ENCODE measurements at regions not wholly inside any gene's neighbourhood (a gene's known extent, or its start where the extent isn't known, plus 50 kb on each side); places are given as distances from the start of the nearest gene placed in this dataset.

GRCh38 chr10:120984221-120984620, 133.1 kb downstream of the WDR11 start:
- DNase-seq = no peak

GRCh38 chr10:120987359-120987758, 136.2 kb downstream of the WDR11 start:
- no peak for DNase-seq

- no peak for DNase-seq
Observed at GRCh38 chr10:120988751-120989150, 137.6 kb downstream of the WDR11 start.

- no peak for DNase-seq
Observed at GRCh38 chr10:120989279-120989678, 138.1 kb downstream of the WDR11 start.

GRCh38 chr10:120989996-120990598, 138.9 kb downstream of the WDR11 start:
- no peak for DNase-seq

DNA sequence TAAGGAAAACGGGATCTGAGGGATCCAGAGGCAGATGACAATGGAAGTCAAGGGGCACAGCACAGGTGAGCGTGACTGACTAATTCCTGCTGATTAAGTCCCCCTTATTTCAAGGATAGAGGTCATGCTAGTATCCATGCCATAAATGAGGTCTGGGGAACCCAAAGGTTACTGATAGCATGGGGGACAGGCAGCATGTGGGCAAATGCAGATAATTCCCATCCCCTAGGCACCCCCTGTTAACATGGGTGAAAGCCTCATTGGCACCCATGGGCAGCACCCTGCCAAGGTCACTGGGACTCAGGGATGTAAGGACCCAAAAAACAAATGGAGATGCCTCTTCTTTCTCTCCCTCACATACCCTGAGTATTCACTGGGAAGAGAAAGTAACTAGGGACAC, 139.7 kb downstream of the WDR11 start:
- no peak for DNase-seq

DNA sequence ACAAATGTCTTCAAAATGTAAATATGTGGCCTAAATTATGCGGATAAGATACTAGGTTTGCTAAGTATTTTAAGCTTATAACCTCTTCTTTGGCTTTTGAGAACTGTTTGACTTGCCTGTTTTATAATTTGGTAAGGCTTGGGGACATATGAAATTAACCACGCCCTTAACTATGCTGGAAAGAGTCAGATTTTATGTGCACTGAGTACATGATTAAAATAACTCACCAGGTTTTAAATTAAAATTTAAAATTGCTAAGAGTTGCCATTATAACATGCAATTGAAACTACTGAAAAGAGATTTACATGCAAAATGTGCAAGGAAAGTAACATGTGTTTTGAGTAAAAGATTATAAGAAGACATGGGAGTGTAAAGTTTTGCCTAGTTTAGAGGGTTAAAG, 141.9 kb downstream of the WDR11 start:
- DNase-seq = no peak

GRCh38 chr10:120995768-120996167, 144.6 kb downstream of the WDR11 start:
- no peak for DNase-seq

GRCh38 chr10:120996456-120997034, 145.4 kb downstream of the WDR11 start:
- no peak for DNase-seq

GRCh38 chr10:120997313-120997712, 146.2 kb downstream of the WDR11 start:
- no peak for DNase-seq

DNA sequence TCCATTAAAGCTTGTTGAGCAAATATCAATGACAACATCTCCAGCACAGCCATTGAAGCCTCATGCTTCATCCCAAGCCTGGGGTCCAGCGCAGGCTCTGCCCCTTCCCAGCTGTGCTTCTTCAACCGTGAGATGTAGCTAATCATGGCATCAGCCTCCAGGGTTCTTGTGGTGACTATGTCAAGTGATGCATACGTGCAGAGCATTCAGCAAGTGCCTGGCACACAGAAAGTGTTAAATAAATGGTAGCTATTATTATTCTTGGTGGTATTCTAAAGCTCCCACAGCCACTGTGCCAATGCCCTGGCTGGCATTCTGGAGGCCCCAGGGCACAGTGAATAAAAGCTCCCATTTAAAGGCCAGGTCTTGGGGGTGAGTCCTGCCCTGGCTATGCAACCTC, 146.6 kb downstream of the WDR11 start:
- no peak for DNase-seq

- no peak for DNase-seq
Observed at GRCh38 chr10:120998251-120998650, 147.1 kb downstream of the WDR11 start.

DNA sequence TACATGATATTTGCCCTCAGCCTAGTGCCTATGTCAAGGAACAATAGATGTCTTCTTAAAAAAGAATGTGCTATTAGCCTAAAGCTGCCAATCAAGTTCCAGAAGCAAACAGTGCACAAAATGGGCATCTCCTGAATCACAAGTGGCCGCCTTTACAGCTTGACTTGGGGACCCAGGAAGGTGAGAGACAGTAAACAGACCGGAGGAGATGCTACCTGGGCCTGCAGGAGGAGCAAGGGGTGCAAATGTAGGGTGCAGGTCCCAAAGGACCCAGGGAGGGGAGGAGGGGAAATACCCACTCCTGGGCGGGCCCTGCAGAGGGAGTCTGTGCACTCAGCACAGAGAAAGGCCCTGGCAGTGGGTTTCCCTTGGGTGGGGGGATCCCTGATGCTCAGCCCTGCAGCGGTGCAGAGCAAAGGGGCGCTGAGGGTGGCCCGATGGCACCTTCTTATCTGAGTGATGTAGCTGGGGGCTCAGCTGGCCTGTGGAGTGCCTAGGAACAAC, 147.7 kb downstream of the WDR11 start:
- DNase-seq = no peak

- no peak for DNase-seq
Observed at GRCh38 chr10:120999868-121000267, 148.7 kb downstream of the WDR11 start.

DNA sequence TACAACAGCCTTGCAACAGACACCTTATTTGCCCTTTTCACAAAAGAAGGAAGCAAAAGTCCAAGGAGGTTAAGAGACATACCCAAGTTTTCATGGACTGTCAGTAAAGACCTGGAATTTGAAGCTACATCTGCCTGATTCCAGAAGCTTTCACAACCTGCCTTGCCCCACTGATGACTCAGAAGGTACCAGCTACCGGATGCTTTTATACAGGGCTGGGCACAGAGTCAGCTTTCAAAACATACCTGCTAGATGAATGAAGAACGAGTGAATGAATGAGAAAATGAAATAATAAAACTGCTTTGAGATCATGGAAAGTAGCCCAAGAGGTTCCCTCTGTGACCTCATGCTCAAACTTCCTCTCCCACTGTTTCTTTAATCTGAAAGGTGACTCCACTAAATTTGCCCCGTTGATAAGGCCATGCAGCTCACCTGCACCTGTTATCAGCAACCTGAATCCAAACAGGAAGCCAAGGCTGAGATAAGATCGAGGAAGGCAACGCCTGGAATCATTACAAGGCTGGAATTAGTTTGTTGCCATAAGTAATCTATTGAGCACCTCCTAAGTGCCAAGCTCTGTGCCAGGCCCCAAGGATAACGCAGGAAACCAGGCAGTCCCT, 151.5 kb downstream of the WDR11 start:
- DNase-seq = no peak

- no peak for DNase-seq
Observed at GRCh38 chr10:121005948-121006587, 154.9 kb downstream of the WDR11 start.

DNA sequence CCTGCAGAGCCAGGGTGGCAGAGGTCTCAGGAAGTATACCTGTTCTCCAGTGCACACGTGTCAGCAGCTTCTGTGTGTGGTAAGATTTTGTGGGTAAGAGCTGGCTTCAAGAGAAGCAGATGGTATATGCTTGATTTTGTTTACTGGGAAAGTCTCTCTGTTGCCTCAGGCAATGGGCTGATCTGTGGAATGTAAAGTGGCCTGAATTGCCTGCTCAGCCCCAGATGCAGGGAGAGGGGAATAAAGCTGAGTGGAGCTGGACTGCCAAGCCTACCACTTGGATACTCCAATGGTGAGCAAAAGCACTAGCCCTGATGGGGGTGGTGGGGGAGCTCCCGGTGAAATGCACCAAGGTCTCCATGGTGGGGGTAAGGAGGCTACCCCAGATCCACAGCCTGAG, 156.1 kb downstream of the WDR11 start:
- DNase-seq = no peak

DNA sequence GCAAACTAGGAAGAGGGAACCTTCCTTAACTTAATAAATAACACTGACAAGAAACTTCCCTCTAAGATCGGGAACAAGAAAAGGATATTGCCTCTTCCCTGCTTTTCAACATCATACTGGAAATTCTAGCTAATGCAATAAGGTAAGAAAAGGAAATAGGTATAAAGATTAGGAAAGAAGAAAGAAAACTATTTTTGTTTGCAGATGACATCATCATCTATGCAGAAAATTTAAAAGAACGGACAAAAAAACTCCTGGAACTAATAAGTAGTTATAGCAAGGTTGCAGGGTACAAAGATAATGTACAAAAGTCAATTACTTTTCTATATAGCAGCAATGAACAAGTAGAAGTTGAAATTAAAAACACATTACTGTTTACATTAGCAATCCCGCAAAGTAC, 164.8 kb downstream of the WDR11 start:
- no peak for DNase-seq

GRCh38 chr10:121024905-121025584, 173.9 kb downstream of the WDR11 start:
- no peak for DNase-seq

DNA sequence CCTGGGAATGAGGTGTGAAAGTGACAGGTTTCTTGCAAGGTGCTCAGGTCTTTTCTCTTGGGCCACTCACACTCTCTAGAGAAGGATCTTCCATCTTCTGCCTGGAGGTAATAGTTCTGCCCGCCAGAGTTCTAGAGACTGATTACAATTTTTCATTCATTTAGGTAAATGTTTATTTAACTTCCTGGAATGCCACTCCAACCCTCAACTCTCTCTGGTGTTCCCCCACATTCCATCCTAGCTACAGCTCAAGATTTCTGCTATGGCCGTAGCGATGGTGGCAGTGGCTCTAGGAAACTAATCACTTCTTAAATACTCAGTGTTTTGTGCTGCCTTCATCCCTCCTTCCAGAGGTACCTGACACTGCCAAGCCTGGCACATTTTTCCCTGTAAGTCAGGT, 174.6 kb downstream of the WDR11 start:
- no peak for DNase-seq

DNA sequence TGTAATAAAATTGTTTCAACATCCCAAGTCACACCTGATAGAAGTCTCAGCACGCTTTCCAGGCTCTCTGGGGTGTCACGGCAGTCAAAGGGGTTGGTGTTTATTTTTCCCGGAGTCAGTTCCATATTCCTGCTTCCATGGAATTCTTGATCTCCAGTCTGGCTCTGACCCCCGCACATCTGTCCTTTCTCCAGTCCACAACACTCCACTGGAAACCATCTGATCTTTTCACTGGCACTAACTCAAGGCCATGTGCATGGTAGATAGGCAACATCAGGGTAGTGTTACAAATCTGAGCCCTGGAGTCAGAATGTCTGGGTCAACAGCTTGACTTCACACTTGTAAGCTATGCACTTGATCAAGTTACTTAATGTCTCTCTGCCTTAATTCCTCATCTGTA, 176.2 kb downstream of the WDR11 start:
- no peak for DNase-seq

DNA sequence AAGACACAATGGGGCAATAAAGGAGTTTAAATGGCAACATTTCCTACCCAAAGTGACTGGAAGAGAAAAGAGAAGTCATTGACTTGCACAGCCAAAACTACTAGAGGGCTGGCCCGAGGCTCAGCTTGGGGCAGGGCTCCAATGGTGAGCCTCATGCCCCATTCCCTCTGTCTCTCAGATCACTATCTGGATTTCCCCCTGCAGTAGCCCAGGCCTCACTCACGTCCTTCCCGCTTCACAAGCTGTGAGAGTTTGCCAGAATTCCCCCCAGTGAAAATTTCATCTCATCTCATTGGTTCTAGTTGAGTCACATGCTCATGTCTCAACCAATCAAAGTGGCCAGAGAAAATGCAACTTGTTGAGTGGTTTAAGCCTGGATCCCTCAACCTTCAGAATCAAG, 181.3 kb downstream of the WDR11 start:
- DNase-seq = no peak

- DNase-seq = no peak
Observed at GRCh38 chr10:121033366-121033765, 182.2 kb downstream of the WDR11 start.

DNA sequence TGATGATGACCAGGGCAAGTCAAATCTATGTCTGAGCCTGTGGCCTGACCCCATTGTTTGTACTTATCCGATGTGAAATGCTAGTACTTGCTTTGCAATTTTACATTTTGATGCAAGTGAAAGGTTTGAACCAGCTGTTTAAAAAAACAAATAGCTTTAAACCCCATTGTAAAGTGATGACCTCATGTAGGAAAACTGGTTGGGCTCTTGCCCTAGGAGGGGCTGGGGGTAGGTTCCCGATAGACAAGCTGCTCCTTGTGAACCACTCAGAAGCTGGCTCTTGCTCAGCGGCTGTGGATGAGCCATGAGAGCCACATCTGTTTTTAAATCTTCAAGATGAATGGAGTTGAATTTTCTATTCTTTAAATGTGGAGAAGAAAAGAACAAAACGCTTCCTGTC, 185.3 kb downstream of the WDR11 start:
- no peak for DNase-seq
